Activated CD4-positive, CD25-positive, alpha-beta regulatory T cell treated with anti-CD3 and anti-CD28 coated beads, Interleukin-2, amount 50 U/mL, for 72 hours (primary cell): ENCODE measurements at regions not wholly inside any gene's neighbourhood (a gene's known extent, or its start where the extent isn't known, plus 50 kb on each side); places are given as distances from the start of the nearest gene placed in this dataset.
"Not testable (repeated sequence)": the region's sequence is repeated elsewhere in the genome, so short reads cannot be mapped to it uniquely, and the experiment has no call there.

Source experiments
- DNase-seq: peaks from one replicate; pipeline ENCODE4 v3.0.0; 2021

DNA sequence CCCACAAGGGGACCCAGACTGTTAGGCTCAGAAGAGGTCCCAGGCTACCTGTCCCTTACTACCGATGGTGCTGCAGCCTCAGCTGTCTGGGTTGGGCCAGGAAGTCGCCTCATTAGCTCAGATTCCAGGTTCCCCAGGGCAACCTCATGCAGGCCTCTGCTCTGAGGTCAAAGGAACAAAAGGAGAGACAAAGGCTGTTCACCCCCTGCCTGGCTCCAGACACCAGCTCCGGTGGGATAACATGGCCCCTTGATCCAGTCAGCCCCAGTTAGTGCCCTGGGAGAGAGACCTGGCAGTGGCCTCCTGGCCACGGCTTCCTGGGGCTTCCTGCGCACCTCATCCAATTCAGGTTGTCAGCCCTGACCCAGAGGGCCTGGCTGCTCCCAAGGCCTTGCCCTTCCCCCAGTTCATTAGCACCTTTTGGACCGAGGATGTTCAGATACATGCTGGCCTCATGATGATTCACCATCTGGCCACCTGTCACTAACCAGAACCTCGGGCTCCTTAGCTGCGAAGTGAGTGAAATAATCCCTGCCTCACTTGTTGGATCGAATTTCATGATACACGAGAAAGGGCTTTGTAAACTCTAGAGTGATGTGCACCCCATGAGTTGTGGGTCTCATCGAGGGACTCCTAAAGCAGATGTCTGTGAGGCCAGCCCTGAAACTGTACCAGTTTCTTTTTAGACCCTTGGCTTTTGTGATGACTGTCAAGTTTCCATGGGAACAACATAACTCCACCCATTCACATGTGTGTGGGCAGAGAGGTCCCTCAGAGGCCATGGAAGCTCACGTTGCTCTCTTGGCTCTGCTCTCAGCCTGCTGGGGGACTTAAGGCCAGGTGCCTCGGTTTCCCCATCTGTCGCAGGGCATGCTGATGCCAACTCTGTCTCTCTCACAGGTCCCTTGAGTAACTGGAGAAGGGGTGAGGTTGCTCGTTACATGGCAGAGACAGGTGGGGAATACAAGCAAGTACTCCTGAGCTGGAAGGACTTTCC lies 79.5 kb upstream of the PCBD1 start:
- no peak for DNase-seq

DNA sequence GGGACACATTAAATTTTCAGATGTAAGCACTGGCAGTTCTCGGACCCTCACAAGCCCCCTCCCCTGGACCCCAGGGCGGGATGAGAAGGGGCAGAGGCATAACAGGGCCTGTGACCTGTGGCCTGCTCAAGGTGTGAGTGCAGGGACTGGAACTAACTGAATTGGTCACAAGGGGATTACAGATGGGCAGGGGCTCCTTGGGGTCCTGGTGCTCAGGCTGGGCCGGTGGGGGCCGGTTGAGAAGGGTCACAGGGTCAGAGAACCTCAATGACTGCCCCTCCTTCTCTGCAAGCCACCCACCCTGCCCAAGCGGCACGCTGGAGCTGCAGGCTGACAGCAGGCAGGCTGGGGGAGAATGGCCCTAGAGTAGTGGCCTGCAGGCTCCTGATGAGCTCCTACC lies 80.8 kb upstream of the PCBD1 start:
- no peak for DNase-seq

DNA sequence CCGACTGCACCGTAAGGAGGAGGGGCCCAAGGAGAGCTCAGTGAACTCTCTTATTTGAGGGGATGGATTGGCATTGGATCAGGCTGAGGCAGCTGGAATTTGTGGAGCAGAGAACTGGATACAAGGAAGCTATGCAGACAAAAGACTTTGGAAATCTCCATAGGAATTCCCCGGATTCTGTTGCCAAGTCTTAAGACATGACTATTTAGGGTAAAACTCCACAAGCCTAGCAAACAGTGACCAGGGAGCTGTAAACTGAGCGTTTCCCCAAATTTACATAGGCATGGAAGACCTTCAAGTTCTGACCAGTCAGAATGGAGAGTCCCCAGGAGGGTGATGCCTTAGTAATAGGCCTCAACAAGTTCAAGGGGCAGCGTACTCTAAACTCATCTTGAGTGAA lies 82.5 kb upstream of the PCBD1 start:
- no peak for DNase-seq

DNA sequence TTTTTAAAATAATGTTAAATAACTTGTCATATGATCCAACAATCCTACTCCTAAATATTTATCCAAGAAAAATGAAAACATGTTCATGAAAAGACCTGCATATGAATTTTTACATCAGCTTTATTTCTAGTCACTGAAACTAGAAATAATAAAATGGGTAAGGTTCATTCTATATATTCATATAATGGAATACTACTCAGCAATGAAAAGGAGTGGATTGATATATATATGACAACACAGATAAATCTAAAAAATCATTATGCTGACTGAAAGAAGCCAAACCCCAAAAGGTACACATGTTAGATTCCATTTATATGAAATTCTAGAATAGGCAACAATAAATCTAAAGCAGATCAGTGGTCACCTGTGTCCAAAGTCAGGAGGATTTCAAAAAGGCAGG lies 84.9 kb upstream of the PCBD1 start:
- DNase-seq = no peak

DNA sequence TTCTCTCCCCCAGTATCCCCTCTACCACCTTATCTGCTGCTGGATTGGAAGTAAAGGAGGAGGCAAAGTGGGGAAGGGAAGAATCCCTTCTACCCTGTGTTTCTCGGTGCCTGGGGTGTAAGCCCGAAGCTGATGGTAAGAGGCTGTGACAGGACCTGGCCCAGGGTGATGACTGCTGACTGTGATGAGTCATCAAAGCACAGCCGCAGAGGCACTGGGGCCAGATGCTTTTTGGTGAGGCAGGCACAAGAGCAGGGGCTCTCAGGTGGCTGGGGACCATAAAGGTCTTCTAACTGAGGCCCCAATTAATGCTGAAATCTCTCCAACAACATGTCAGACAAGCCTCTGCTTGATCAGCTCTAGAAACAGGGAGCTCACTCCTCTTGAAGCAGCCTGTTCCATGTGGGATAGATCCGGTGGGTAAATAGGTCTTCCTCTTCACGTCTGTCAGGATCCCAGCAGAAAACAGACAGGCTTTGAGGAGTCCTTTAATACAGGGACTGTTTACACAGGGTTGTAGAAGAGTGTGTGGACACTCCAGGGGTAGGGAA lies 86.1 kb upstream of the PCBD1 start:
- no peak for DNase-seq

DNA sequence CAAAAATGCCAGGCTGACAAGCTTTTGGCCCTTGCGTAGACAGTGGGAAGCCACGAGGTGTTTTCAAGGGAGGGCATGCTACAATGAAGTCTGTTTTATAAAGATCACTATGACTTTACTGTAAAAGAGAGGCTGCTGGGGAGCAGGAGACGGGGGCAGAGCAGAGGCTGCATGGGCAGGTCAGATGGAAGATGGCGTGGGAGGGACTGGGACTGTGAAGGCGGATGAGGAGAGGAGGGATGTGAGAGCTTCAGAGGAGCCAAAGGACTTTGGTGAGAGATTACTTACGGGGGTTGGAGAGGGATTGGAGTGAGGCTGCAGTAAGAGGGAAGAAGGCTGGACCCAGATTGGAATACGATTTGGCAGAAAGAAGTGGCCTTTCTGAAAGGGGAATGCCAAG lies 86.6 kb upstream of the PCBD1 start:
- DNase-seq = no peak

DNA sequence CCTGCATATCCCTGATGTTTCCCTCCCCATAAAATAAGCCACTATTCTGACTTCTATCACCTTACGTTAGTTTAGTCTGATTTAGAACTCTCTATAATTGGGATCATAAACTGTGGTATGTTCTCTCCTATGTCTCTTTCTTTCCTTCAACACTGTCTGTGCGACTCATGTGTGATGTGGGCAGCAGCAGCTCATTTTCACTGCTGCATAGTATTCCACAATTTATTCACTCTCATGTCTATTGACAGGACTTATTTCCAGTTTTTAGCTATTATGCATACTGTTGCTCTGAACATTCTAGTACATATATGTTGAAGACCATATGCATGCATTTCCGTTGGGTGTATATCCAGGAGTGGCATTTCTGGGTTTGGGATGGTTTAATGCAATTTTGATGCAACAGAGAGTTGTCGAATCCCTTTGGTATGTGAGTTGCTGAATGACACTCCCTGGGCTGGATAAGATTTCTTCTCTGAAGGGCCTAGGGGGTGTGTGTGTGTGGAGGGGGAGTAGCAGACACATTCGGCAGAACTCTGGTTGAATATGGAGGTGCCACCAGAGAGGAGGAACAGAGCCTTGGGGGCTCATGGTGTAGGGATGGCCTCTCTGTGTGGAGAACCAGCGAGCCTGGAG lies 87.8 kb upstream of the PCBD1 start:
- no peak for DNase-seq

DNA sequence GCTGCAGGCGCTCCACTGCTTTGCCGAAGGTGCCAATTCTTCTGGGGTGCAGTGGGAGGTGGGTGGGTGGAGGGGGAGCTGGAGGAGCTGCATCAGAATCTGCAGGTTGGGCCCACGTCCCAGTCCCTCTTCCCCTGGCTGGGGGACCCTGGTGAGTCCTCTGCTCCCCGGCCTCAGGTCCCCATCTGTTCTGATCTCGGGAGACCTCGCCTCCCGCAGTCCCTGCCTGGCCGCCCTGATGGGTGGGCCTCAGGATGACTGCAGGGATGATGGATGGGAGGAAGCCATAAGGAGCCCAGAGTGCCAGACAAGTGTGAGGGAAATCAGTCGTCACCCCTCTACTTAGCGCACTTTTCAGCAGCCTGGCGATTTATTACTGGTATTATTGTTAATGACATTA lies 89.3 kb upstream of the PCBD1 start:
- no peak for DNase-seq

DNA sequence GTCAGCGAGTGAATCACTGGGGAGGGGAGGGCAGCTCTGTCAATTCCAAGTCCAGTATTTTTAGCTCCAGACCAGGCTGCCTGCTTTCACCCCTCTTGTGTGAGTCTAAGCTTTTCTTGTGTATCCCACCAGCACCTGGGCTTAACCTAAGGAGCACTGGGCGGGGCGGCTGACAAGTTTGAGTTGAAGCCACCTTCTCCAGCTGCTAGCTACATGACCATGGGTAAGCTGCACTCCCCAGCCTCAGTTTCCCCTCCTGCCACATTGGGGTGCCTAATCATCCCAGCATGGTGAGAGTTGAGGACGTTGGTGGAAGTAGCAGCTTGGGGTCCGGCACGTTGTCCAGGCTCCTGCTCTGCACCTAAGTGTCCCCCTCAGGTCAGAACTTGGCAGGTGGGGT lies 89.8 kb upstream of the PCBD1 start:
- DNase-seq = no peak

DNA sequence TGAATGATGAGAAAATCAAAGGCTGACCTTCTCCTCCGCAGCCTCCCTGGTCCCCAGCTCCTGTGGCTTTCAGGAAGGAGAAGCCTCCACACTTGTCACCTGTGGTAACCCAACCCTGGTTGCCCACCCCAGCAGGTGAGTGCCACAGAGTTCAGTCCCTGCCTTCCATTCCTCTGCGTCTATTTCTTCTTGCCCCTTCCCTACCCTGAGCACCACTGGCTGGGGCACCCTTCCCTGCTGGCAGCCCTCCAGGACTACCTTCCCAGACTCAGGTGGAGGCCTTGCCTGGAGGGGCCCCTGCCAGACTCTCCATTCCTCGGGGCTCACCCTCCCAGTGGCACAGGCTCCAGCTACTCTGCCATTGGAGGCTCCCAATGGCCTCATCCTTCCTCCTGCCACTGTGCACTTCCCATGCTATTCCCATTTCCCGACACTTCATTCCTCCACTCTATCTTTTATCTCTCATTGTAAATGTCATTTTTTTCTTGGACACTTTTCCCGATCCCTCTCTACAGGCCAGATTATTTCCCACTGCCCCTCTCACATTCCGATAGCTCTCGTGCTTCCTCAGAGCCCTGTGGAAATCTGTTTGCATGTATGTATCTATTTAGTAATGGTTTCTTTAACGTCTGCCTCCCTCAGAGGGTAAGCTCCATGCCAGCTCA lies 90.6 kb upstream of the PCBD1 start:
- DNase-seq = no peak

DNA sequence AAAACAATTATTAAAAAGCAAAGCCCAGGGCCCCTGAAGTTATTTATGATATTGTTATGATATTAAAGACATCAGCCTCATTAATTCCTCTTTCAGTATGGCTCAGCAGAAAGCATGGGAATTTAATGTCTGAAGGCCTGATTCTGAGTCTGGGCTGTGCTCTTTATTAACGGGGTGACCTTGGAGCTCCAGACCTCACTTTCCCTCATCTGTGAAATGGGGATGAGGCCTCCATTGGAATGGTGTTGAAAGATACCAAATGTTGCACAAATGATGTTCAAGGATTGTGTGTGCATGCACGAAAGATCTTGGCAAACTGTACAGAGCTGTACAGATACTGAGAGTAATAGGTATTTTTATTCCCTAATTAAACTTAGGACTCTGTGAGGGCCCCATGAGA lies 92.3 kb upstream of the PCBD1 start:
- no peak for DNase-seq

DNA sequence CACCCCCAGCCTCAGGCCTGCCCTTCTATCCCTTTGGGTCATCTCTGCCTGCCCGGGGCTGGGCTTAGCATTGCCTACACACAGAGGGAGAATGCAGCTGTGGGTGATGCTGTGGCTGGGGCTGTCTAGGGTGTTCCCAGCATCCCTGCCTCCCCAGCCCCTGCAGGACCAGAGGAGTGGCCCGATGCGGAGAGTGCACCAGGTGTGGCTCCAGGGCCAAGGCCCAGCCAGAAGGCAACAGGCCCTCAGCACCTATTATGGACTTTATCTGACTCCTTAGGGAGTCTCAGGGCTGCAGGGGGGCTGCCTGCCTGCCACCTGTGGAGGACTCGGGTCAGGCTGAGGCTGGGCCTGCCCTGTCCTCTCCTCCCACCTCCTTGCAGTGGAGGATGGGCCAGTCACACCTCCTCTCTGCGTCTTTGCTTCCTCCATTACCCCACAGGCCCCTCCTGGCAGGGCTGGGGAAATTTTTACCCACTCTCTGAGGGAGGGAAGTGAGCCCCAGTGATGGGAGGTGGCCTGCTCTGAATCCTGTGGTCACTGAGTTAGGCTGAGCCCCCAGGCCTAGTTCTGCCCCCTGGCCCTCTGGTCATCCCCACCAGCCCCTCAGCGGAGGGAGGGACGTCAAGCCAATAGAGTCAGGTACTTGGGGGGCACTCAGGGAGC lies 92.9 kb upstream of the PCBD1 start:
- no peak for DNase-seq

DNA sequence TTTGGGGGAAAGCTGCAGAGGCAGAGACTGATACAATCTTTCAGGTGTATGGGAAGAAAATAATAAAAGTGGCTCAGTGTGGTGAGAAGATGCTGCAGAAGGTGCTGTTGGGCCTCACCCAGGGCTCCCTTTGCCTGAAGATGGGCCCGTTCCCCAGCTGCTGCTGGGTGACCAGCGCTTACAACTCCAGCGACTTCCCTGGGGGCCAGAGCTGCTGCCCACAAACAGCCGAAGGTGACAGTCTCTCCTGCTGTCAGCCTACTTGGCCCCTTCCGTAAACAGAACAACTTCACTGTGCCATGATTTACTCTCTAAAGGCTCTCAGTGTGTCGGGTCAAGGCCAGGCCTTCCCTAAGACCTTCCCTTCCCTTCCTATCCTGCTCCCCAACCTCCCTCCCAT lies 93.6 kb upstream of the PCBD1 start:
- DNase-seq = no peak

DNA sequence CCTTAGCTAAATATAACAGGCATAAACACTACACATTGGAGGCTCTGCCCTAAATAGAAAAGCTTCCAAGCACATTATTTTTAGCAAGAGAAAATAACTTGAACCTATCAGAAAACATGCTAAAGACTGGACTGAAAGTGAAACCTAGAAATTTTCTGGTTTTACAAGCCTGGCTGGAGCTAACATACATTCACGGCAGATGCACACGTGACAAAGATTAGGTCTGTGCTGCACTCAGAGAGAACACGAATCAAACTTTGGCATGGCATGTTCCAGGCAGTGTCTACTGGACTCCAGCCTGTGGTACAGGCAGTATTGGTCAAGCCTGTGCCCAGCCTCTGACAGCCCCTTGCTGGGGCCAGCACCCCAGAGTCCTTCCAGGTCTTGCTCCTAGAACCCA lies 94.1 kb upstream of the PCBD1 start:
- DNase-seq = no peak

DNA sequence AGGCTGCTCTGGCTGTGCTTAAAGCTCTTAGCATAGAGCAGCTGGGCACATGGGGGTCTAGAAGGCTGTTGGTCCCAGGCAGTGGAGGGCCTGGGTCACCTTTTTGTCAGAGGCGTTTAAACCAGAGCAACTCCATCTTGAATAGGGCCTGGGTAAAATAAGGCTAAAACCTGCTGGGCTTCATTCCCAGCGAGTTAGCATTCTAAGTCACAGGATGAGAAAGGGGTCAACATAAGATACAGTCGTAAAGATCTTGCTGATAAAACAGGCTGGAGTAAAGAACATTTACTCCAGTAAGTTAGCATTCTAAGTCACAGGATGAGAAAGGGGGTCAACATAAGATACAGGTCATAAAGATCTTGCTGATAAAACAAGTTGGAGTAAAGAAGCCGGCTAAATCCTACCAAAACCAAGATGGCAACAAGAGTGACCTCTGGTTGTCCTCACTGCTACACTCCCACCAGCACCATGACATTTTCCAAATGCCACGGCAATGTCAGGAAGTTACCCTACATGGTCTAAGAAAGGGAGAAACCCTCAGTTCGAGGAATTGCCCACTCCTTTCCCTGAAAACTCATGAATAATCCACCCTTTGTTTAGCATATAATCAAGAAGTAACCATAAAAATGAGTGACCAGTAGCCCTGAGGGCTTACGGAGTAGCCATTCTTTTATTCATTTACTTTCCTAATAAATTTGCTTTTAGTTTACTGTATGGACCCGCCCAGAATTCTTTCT lies 96.8 kb upstream of the PCBD1 start:
- DNase-seq = no peak

DNA sequence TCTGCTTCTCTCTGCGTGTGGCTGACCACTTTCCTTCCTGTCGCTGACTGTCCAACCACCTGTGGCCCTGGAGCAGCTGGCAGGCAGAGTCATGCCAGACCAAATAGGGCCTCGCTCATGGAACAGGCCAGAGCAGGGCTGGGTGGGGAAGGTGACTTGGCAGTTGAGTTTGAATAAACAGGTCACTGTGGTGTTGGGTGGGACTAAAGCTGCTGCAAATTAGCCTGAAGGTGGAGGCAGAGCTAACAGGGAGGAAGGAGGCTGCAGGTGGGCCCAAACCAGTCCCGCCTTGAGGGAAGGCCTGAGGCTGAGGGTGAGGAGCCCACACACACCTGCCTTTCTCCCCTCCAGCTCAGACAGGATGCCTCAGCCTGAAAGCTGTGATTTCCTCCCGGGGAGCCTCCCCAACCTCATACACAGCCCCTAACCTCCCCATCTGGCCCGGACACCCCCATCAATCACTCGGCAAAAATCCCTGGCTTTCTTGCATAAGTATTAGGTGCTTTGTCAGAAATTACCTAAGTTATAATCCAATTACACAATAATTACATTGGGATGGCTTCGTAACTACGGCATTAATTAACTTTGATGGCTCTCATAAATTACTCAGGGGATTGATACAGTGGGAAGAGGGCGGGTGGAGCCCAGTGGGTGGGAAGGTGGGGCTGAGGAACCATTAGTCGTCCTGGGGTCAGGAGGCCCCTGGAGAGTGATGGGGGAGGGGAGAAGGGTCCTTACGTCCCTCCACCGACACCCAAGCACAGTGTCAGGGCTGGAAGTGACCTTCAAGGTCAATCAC lies 97.7 kb upstream of the PCBD1 start:
- DNase-seq = no peak

DNA sequence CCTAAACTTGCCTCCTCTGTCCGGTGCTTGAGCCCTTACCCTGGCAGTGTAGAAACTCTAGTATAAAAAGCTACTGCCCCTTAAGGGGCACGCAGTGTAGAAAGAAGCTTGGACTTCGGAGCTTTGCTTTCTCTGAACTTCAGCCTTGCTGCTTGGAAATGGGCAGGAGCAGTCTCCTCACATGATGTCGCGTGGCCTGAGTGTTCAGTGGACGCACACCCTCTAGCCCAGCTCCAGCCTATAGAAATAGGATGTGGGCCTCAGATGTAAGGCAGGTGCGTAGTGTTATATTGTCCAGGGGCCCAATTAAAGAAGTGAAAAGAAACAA lies 98.2 kb upstream of the PCBD1 start:
- no peak for DNase-seq

DNA sequence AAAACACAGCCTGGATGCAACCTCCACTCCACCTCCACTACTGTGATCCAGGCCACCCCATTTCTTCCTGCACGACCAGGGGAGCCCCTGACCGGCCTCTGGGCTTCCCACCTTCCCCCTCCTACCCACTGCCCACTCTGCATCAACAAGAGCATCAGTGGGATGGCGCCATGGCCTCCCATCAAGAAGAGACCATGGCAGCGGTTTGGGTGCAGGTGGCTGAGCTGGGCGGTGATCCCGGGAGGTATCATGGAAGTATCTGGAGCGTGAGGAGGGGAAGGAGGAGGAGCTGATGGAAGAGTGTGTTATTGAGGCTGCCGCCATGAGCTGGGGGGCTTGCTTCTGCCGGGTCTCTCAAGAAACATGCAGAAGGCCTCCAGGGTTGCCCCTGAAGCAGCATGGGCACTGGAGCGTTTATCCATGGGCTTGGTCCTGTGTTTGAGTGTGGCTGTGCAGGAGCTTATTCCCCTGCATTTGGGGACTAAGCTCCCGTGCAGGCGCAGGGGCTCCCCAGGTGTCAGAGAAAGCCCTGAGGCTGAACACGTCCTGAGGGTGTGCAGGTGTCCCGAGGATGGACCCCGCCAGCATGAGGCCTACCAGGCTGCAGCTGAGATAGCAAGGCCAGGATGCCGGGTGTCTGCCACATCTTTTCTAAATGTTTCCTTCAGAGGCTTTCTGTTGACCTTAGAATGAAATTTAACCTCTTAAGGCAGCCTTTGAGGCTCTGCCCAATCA lies 99.2 kb upstream of the PCBD1 start:
- DNase-seq = no peak

DNA sequence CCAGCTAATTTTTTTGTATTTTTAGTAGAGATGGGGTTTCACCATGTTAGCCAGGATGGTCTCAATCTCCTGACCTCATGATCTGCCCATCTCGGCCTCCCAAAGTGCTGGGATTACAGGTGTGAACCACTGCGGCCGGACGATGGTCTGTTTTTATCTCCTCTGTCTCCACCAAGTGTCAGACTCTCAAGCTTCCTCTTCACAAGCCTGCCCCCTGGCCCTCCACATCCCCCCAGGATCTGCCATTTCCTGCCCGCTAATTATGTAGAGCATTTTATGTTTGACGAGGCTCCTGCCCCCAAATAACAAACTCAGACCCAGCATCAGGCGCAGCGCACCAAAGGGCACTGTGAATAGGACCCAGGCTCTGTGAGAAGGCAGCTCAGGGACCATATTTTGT lies 101.8 kb upstream of the PCBD1 start:
- DNase-seq = not testable (repeated sequence)

DNA sequence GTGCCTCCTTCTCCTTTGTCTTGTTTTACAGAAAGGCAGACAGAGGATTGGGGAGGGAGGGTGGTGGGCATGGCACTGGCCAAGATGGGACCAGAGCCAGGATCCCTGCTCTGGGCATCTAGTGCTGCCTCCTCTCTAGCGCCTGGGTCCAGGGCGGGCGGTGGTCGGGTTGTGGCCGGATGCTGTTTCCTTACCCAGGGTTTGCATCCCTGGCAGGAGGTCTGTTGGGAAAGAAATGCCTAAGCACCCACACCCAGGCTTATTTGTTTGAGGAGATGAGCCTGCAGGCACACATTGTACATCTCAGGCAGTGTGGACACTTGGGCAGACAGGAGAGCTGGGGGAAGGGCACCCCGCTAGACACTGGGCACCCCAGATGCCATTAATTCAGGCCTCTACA lies 102.3 kb upstream of the PCBD1 start:
- no peak for DNase-seq
